ENCODE measurements at regions not wholly inside any gene's neighbourhood (a gene's known extent, or its start where the extent isn't known, plus 50 kb on each side); places are given as distances from the start of the nearest gene placed in this dataset.

- Histone ChIP-seq H3K79me1 (ENCODE audit: insufficient read depth, low read depth, low read length, poor library complexity, severe bottlenecking) (no peaks in the 10 kb centered on the region), H3K23me2 (ENCODE audit: insufficient read length, low read depth, low read length, poor library complexity, severe bottlenecking) (no peaks in the 10 kb centered on the region), H3K14ac (ENCODE audit: insufficient read depth, low read length) (no peak overlapping the region), H2BK20ac (ENCODE audit: low read depth, low read length, poor library complexity, severe bottlenecking) (no peak overlapping the region), H3K9ac (ENCODE audit: extremely low read depth, insufficient read length, low read length) (no peak overlapping the region), H4K91ac (ENCODE audit: insufficient read length, low read depth, low read length) (no peak overlapping the region), H3K18ac (ENCODE audit: insufficient read length, low read depth, low read length) (no peak overlapping the region), H2BK15ac (ENCODE audit: low read depth, low read length) (no peak overlapping the region), H3K23ac (ENCODE audit: insufficient read length, low read depth, low read length) (no peak overlapping the region), H2AK5ac (ENCODE audit: insufficient read length, low read length) (no peak overlapping the region), H4K20me1 (ENCODE audit: control insufficient read depth, insufficient read depth, insufficient read length) (no peaks in the 10 kb centered on the region), H4K8ac (replicated peaks; ENCODE audit: insufficient read length, low read depth, low read length) (no peak overlapping the region), H3K79me2 (ENCODE audit: insufficient read depth, low read length) (no peaks in the 10 kb centered on the region), H2BK12ac (ENCODE audit: insufficient read length, low read depth, low read length) (no peak overlapping the region), H2AFZ (ENCODE audit: low read length) (no peak overlapping the region), H3K27ac (ENCODE audit: insufficient read length, low read depth, low read length) (no peak overlapping the region), H3K4me1 (ENCODE audit: insufficient read depth, low read length) (no peaks in the 10 kb centered on the region), H2BK120ac (ENCODE audit: low read depth, low read length, poor library complexity, severe bottlenecking) (no peak overlapping the region), H3K27me3 (ENCODE audit: insufficient read depth, low read length) (no peaks in the 10 kb centered on the region), H3K4ac (ENCODE audit: low read depth, low read length) (no peak overlapping the region), H3K4me2 (ENCODE audit: insufficient read depth, insufficient read length, low read length) (no peak overlapping the region), H3K9me3 (ENCODE audit: control insufficient read depth, low read depth, low read length) (no peaks in the 10 kb centered on the region), H4K5ac (ENCODE audit: insufficient read length, low read depth, low read length) (no peak overlapping the region), H3T11ph (ENCODE audit: low read length) (no peak overlapping the region), H3K56ac (ENCODE audit: insufficient read length, low read depth, low read length) (no peak overlapping the region), H2BK5ac (ENCODE audit: insufficient read length, low read length) (no peak overlapping the region)
- Mint-ChIP-seq H3K36me3 (ENCODE audit: insufficient read depth in 1 of 3, low read depth in 3 of 3) (no peaks in the 10 kb centered on the region), H3K9me3 (no peaks in the 10 kb centered on the region), H3K4me3 (no peak overlapping the region), H3K27ac (no peak overlapping the region; a peak in 1 of 7 replicates), H3K4me1 (no peaks in the 10 kb centered on the region), H3K27me3 (ENCODE audit: low read depth) (no peaks in the 10 kb centered on the region; the same call in 1 of the 2 replicates)
- WGBS (ENCODE audit: extremely low coverage, insufficient read length, low lambda C conversion rate) = no CpG with 5 or more reads among the region's 6 CpGs
- DNase-seq = no peak
- no peak for TF ChIP-seq CTCF (conservative IDR thresholded peaks at IDR 0.05)
Measured at GRCh38 chr21:35328856-35329455, 279.9 kb upstream of the RUNX1 start.

All from H9 (cell line).